ENCODE measurements at regions not wholly inside any gene's neighbourhood (a gene's known extent, or its start where the extent isn't known, plus 50 kb on each side); places are given as distances from the start of the nearest gene placed in this dataset.
"Not testable (repeated sequence)": the region's sequence is repeated elsewhere in the genome, so short reads cannot be mapped to it uniquely, and the experiment has no call there.

DNA sequence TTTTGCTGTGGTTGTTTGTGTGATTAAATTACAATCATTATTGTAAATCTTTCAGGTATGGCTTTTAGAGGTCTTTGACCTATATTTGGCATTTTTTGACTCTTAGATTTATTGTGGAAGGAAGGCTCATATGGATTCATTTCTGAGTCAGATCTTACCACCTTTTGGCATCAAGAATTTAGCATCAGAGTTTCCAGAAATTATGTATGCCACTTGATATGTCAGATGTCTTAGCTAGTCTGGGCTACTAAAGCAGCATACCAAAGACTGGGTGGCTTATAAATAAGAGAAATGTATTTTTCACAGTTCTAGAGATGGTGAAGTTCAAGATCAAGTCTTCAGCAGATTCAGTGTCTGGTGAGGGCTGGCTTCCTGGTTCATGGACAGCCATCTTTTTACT is 129.5 kb upstream of the PZP start:
- peaks cover 0 to 7% (median 0%) of the 10 kb centered on the region in 4 donors for H3K4me1 ChIP-seq
- TF ChIP-seq EP300 (IDR thresholded peaks at IDR 0.05), result no peak
- TF ChIP-seq POLR2A (IDR thresholded peaks at IDR 0.05), result no peak
- TF ChIP-seq, protein P1, sequence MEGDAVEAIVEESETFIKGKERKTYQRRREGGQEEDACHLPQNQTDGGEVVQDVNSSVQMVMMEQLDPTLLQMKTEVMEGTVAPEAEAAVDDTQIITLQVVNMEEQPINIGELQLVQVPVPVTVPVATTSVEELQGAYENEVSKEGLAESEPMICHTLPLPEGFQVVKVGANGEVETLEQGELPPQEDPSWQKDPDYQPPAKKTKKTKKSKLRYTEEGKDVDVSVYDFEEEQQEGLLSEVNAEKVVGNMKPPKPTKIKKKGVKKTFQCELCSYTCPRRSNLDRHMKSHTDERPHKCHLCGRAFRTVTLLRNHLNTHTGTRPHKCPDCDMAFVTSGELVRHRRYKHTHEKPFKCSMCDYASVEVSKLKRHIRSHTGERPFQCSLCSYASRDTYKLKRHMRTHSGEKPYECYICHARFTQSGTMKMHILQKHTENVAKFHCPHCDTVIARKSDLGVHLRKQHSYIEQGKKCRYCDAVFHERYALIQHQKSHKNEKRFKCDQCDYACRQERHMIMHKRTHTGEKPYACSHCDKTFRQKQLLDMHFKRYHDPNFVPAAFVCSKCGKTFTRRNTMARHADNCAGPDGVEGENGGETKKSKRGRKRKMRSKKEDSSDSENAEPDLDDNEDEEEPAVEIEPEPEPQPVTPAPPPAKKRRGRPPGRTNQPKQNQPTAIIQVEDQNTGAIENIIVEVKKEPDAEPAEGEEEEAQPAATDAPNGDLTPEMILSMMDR (IDR thresholded peaks at IDR 0.05), result no peak
- TF ChIP-seq POLR2AphosphoS5 (IDR thresholded peaks at IDR 0.05), result no peak
- H3K36me3 ChIP-seq, result no peaks in the 10 kb centered on the region
- no peak overlapping the region for H3K27ac ChIP-seq
- DNase-seq, result no peak
- no peaks in the 10 kb centered on the region for H3K9me3 ChIP-seq
- intact Hi-C loops (cut with DNase I), result no loop called here
- no peaks in the 10 kb centered on the region for H3K27me3 ChIP-seq
- no peak overlapping the region for H3K4me3 ChIP-seq

DNA sequence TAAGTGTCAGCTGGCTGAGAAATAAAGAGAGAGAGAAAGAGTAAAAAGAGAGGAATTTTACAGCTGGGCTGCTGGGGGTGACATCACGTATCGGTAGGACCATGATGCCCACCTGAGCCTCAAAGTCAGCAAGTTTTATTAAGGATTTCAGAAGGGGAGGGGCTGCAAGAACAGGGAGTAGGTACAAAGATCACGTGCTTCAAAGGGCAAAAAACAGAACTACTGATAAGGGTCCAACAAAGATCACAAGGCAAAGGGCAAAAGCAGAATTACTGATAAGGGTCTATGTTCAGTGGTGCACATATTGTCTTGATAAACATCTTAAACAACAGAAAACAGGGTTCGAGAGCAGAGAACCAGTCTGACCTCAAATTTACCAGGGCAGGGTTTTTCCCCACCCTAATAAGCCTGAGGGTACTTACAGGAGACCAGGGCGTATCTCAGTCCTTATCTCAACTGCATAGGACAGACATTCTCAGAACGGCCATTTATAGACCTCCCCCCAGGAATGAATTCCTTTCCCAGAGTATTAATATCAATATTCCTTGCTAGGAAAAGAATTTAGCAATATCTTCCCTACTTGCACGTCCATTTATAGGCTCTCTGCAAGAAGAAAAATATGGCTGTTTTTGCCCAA is 128.3 kb upstream of the PZP start:
- H3K4me3 ChIP-seq; H3K27me3 ChIP-seq; DNase-seq; H3K36me3 ChIP-seq; H3K9me3 ChIP-seq; H3K4me1 ChIP-seq; intact Hi-C loops (cut with DNase I); H3K27ac ChIP-seq: not testable (repeated sequence)
- WGBS, 2 donors, result 73 to 87% methylated on average over 7 of the region's 7 CpGs

DNA sequence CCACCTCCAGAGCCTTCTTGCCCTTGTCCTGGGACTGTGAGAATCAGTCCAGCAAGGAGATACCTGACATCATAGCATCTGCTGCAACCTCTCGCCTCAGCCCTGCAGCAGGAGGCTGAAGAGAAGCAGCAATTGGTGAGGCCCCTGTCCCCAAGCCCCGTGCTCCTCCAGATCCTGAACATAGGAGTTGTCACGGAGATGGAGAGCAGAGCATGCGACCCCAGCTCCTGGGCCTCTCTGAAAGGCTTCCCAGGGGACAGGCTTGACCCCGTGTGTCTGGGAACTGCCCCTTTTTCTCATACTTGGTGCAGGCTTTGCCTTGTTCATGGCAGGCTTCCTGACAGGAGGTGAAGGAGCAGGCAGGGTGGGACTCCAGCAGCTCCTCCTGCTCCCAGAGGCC is 127.7 kb upstream of the PZP start:
- H3K9me3 ChIP-seq, result no peaks in the 10 kb centered on the region
- no peak overlapping the region for H3K4me3 ChIP-seq
- TF ChIP-seq, protein P1 (IDR thresholded peaks at IDR 0.05), result no peak
- no peak for TF ChIP-seq POLR2AphosphoS5 (IDR thresholded peaks at IDR 0.05)
- TF ChIP-seq EP300 (IDR thresholded peaks at IDR 0.05), result no peak
- TF ChIP-seq POLR2A (IDR thresholded peaks at IDR 0.05), result no peak
- H3K36me3 ChIP-seq, result no peaks in the 10 kb centered on the region
- H3K27me3 ChIP-seq, result no peaks in the 10 kb centered on the region
- intact Hi-C loops (cut with DNase I), result no loop called here
- 69 to 70% methylated on average over 5 of the region's 5 CpGs for WGBS, 2 donors
- no peak overlapping the region for H3K27ac ChIP-seq
- peaks cover 0 to 7% (median 0%) of the 10 kb centered on the region in 4 donors for H3K4me1 ChIP-seq
- DNase-seq, result no peak

DNA sequence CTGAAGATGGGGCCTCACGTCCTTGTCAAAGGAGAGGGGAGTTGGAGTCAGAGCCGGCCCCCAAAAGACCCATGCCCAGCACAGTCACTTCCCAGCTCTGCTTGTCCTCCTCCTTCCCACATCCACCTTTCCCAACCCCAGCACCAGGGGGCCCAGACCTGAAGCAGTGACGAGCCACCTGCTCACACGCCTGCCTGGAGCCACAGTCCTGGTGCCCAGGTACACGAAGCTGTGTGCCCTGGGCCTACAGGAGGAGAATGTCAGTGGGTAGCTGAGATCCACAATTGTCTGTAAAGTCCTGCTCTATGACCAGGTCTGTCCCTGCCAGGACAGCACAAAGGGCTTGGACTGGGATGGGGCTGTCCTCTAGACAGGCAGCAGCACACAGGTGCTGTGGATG is 126.8 kb upstream of the PZP start:
- H3K36me3 ChIP-seq, result no peaks in the 10 kb centered on the region
- intact Hi-C loops (cut with DNase I), result no loop called here
- H3K27me3 ChIP-seq, result no peaks in the 10 kb centered on the region
- H3K9me3 ChIP-seq, result no peaks in the 10 kb centered on the region
- WGBS, 2 donors, result 86 to 89% methylated on average over 5 of the region's 5 CpGs
- H3K27ac ChIP-seq, result no peak overlapping the region
- DNase-seq, result no peak
- peaks cover 0 to 7% (median 0%) of the 10 kb centered on the region in 4 donors for H3K4me1 ChIP-seq
- no peak overlapping the region for H3K4me3 ChIP-seq
- TF ChIP-seq POLR2AphosphoS5 (IDR thresholded peaks at IDR 0.05) (no peak), POLR2A (IDR thresholded peaks at IDR 0.05) (no peak), EP300 (IDR thresholded peaks at IDR 0.05) (no peak)
- TF ChIP-seq, protein P1 (IDR thresholded peaks at IDR 0.05), result no peak

DNA sequence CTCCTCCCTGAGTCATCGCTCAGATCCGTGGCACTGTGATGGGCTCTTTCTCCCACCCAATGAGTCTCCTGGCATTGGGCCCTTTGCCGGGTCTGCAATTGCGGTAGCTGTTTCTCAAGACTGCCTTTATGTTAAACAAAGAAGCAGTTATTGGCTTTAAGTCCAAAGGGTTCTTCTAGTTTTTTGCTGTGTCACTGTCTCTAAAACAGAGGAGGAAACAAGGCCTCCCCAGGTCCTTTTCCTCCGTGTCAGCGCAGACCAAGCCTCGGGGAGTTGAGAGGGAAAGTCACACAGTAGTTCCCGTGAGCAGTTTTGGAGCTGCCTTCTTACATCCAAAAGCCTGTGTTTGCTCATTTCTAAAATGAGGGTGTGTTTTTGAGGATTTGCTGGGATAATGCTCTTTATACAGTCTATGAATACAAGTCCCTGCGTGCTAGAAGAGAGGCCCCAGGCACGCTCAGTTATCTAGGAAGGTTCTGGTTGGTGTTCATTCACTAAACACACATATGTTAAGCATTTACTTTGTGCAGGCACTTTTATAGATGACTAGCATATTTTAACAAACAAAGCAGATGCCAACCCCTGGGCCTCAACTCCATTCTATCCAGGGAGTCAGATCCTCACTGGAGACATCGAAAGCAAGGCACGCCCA is 126.0 kb upstream of the PZP start:
- intact Hi-C loops (cut with DNase I), result no loop called here
- H3K36me3 ChIP-seq, result no peaks in the 10 kb centered on the region
- H3K27me3 ChIP-seq, result no peaks in the 10 kb centered on the region
- no peaks in the 10 kb centered on the region for H3K9me3 ChIP-seq
- no peak overlapping the region for H3K27ac ChIP-seq
- WGBS, 2 donors, result 71 to 80% methylated on average over 12 of the region's 12 CpGs
- H3K4me3 ChIP-seq, result no peak overlapping the region
- no peak for TF ChIP-seq POLR2AphosphoS5 (IDR thresholded peaks at IDR 0.05)
- TF ChIP-seq, protein P1 (IDR thresholded peaks at IDR 0.05), result no peak
- TF ChIP-seq POLR2A (IDR thresholded peaks at IDR 0.05), result no peak
- TF ChIP-seq EP300 (IDR thresholded peaks at IDR 0.05), result no peak
- peaks cover 0 to 7% (median 0%) of the 10 kb centered on the region in 4 donors for H3K4me1 ChIP-seq
- DNase-seq, result no peak
